Mesenchymal stem cell (in vitro differentiated cells and primary cell): ENCODE measurements at regions not wholly inside any gene's neighbourhood (a gene's known extent, or its start where the extent isn't known, plus 50 kb on each side); places are given as distances from the start of the nearest gene placed in this dataset.
"Not testable (repeated sequence)": the region's sequence is repeated elsewhere in the genome, so short reads cannot be mapped to it uniquely, and the experiment has no call there.

Source experiments
- DNase-seq: peaks from one replicate; pipeline ENCODE4 v3.0.0-alpha.2; 2013
- H2AFZ ChIP-seq: one replicate; pipeline ENCODE4 v1.6.1; 2013; ENCODE audit warnings: low read depth, mild to moderate bottlenecking, control low read depth, inconsistent platforms, low read length, moderate library complexity
- H2AK5ac ChIP-seq: 2 replicates; pipeline ENCODE4 v1.6.1; 2013; ENCODE audit warnings: low read length, moderate library complexity, mild to moderate bottlenecking, inconsistent platforms; ENCODE audit not compliant: severe bottlenecking
- H2BK120ac ChIP-seq: one replicate; pipeline ENCODE4 v1.6.1; 2013; ENCODE audit warnings: low read depth, mild to moderate bottlenecking, inconsistent platforms, low read length, moderate library complexity
- H2BK12ac ChIP-seq, 2 experiments: one replicate each; pipeline ENCODE4 v1.6.1; 2013; ENCODE audit warnings: inconsistent platforms in 2 of 2, low read length in 2 of 2, mild to moderate bottlenecking in 2 of 2, moderate library complexity in 2 of 2, control low read depth in 1 of 2
- H2BK15ac ChIP-seq: one replicate; pipeline ENCODE4 v1.6.1; 2013; ENCODE audit warnings: mild to moderate bottlenecking, low read depth, inconsistent platforms; ENCODE audit not compliant: poor library complexity, severe bottlenecking
- H2BK5ac ChIP-seq: 2 replicates; pipeline ENCODE4 v1.6.1; 2013; ENCODE audit warnings: low read depth, mild to moderate bottlenecking, low read length, control low read depth, inconsistent platforms; ENCODE audit not compliant: poor library complexity, severe bottlenecking
- H3K14ac ChIP-seq, 2 experiments: one replicate each; pipeline ENCODE4 v1.6.1; 2013; ENCODE audit warnings: inconsistent platforms in 2 of 2, low read length in 2 of 2, control low read depth in 1 of 2, mild to moderate bottlenecking in 1 of 2, moderate library complexity in 1 of 2
- H3K18ac ChIP-seq, 2 experiments: one replicate each; pipeline ENCODE4 v1.6.1; 2013; ENCODE audit warnings: inconsistent platforms in 2 of 2, low read length in 2 of 2, control low read depth in 1 of 2, low read depth in 1 of 2, mild to moderate bottlenecking in 1 of 2
- H3K23ac ChIP-seq, 2 experiments: one replicate each; pipeline ENCODE4 v1.6.1; 2013; ENCODE audit warnings: inconsistent platforms in 2 of 2, low read length in 2 of 2, mild to moderate bottlenecking in 2 of 2, moderate library complexity in 2 of 2, control low read depth in 1 of 2
- H3K27ac ChIP-seq: 2 replicates; pipeline ENCODE4 v1.5.1; 2013; ENCODE audit warnings: mild to moderate bottlenecking, moderate library complexity, low read length, control low read depth, inconsistent platforms; ENCODE audit not compliant: poor library complexity, severe bottlenecking
- H3K27me3 ChIP-seq, 2 experiments: 2 replicates each; pipeline versions ENCODE4 v1.6.1 to v1.7.0; 2013; ENCODE audit warnings: low read length in 2 of 2, mild to moderate bottlenecking in 2 of 2, moderate library complexity in 2 of 2, control low read depth in 1 of 2, inconsistent platforms in 1 of 2; ENCODE audit not compliant: control insufficient read depth in 1 of 2, insufficient read depth in 1 of 2
- H3K36me3 ChIP-seq, 2 experiments: 2 replicates each; pipeline versions ENCODE4 v1.6.1 to v1.7.0; 2013; ENCODE audit warnings: low read length in 2 of 2, control low read depth in 1 of 2, inconsistent platforms in 1 of 2, low read depth in 1 of 2, mild to moderate bottlenecking in 1 of 2; ENCODE audit not compliant: insufficient read depth in 2 of 2, control insufficient read depth in 1 of 2
- H3K4ac ChIP-seq, 2 experiments: one replicate each; pipeline ENCODE4 v1.6.1; 2013; ENCODE audit warnings: inconsistent platforms in 2 of 2, low read length in 2 of 2, mild to moderate bottlenecking in 2 of 2, moderate library complexity in 2 of 2, control low read depth in 1 of 2, low read depth in 1 of 2
- H3K4me1 ChIP-seq: 2 replicates; pipeline ENCODE4 v1.6.1; 2013; ENCODE audit warnings: low read depth, low read length, control low read depth; ENCODE audit not compliant: control insufficient read depth, insufficient read depth
- H3K4me2 ChIP-seq: 2 replicates; pipeline ENCODE4 v1.6.1; 2013; ENCODE audit warnings: low read length, mild to moderate bottlenecking, inconsistent platforms; ENCODE audit not compliant: poor library complexity, severe bottlenecking
- H3K4me3 ChIP-seq, 2 experiments: 2 replicates each; pipeline versions ENCODE4 v1.5.1 to v1.7.0; 2013; ENCODE audit warnings: low read length in 2 of 2, mild to moderate bottlenecking in 2 of 2, control low read depth in 1 of 2, low read depth in 1 of 2; ENCODE audit not compliant: insufficient read depth in 1 of 2
- H3K79me1 ChIP-seq: replicated peaks from 2 replicates; pipeline ENCODE4 v1.6.1; 2013; ENCODE audit warnings: mild to moderate bottlenecking, control low read depth, low read length, inconsistent platforms; ENCODE audit not compliant: poor library complexity, severe bottlenecking
- H3K9ac ChIP-seq: 2 replicates; pipeline ENCODE4 v1.7.0; 2013; ENCODE audit warnings: mild to moderate bottlenecking, low read length, moderate library complexity
- H3K9me3 ChIP-seq: 2 replicates; pipeline ENCODE4 v1.7.0; 2013; ENCODE audit warnings: mild to moderate bottlenecking, low read length; ENCODE audit not compliant: control insufficient read depth
- H4K8ac ChIP-seq: one replicate; pipeline ENCODE4 v1.6.1; 2013; ENCODE audit warnings: inconsistent platforms, mild to moderate bottlenecking, low read length, moderate library complexity
- H4K91ac ChIP-seq: one replicate; pipeline ENCODE4 v1.6.1; 2013; ENCODE audit warnings: mild to moderate bottlenecking, low read length, inconsistent platforms
- WGBS: methylation state at CpG from one replicate; pipeline ENCODE4 v1.1.7; 2013; ENCODE audit warnings: mixed read lengths; 5-methylcytosine and 5-hydroxymethylcytosine counted together

DNA sequence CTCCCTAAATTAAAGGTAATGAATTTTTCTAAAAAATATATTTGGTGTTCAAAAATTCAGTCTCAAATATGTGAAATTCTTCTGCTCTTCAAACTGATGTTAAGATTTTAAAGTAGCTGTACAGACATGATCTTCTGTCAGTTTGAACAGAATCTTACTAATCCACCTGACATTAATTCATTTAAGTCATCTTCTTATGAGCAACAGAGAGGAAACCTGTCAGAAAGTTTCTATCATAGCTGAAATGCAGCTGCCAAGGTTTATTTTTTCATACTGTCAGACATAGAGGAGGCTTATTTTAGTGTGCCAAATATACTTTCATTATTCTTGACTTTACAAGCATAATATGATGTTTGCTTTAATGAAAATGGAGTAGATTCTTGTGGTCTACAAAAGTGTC lies 686.6 kb upstream of the MIS18BP1 start:
- Histone ChIP-seq H2BK120ac (no peak overlapping the region), H4K91ac (no peak overlapping the region), H4K8ac (no peak overlapping the region), H3K9me3 (peaks cover 10% of the 10 kb centered on the region), H2BK12ac (no peak overlapping the region), H3K4me3 (no peak overlapping the region), H3K14ac (no peak overlapping the region), H3K36me3 (no peaks in the 10 kb centered on the region), H3K4me1 (no peaks in the 10 kb centered on the region), H3K18ac (no peak overlapping the region), H3K9ac (no peak overlapping the region), H3K4me2 (no peak overlapping the region), H3K4ac (no peak overlapping the region), H2BK15ac (no peak overlapping the region), H3K79me1 (no peaks in the 10 kb centered on the region), H3K23ac (no peak overlapping the region), H2AK5ac (no peak overlapping the region), H3K27me3 (no peaks in the 10 kb centered on the region), H3K27ac (no peak overlapping the region), H2AFZ (no peak overlapping the region), H2BK5ac (no peak overlapping the region)
- no peak for DNase-seq

DNA sequence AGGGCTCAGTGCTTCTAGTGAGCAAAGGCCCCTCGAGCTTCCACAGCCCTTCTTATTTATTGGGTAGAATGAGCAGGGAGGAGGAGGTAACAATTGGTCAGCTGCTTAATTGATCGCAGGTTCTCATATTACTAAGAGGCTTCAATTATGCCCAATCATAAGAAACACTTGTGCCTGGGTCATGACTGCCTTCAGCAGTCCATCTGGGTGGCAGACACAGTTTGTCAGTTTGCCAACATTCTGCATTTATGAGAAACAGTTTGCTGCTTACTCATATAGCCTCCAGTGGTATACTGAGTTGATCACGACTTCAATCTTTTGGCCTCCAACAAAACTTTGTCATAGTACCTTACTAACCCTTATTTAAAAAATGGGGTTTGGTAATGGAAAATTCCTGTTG lies 667.0 kb upstream of the MIS18BP1 start:
- H3K27me3 ChIP-seq, H3K23ac ChIP-seq, H2BK12ac ChIP-seq, H2BK5ac ChIP-seq, H3K4me3 ChIP-seq, H3K4me2 ChIP-seq, H2BK15ac ChIP-seq, H2BK120ac ChIP-seq, H4K91ac ChIP-seq, H3K27ac ChIP-seq, H3K4ac ChIP-seq, H3K36me3 ChIP-seq, H4K8ac ChIP-seq, H2AK5ac ChIP-seq, H3K14ac ChIP-seq, H2AFZ ChIP-seq, DNase-seq, H3K79me1 ChIP-seq, H3K4me1 ChIP-seq, H3K18ac ChIP-seq, H3K9ac ChIP-seq: not testable (repeated sequence)
- peaks cover 14% of the 10 kb centered on the region for H3K9me3 ChIP-seq
- 78% methylated on average over 2 of the region's 3 CpGs for WGBS

DNA sequence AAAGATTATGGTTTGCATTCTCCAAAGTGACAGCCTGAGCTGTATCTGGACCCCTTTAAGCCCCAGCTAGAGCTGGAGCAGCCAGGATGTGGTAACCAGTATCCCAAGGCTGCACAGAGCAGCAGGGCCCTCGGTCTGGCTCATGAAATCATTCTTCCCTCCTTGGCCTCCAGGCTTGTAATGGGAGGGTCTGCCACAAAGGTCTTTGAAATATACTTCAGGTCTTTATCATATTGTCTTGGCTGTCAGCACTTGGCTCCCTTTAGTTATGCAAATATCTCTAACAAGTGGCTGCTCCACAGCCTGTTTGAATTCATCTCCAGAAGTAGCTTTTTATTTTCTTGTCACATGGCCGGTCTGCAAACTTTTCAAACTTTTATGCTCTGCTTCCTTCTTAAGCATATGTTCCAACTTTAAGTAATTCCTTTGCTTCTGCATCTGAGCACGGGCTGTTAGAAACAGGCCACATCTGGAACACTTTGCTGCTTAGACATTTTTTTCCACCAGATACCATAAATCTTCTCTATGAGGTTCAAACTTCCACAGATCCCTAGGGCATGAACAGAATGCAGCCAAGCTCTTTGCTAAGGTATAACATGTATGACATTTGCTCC lies 663.4 kb upstream of the MIS18BP1 start:
- H2BK5ac ChIP-seq, result no peak overlapping the region
- no peaks in the 10 kb centered on the region for H3K36me3 ChIP-seq
- WGBS, result 26% methylated on average over 3 of the region's 3 CpGs
- no peak overlapping the region for H3K9ac ChIP-seq
- no peaks in the 10 kb centered on the region for H3K79me1 ChIP-seq
- H2AK5ac ChIP-seq, result no peak overlapping the region
- no peaks in the 10 kb centered on the region for H3K27me3 ChIP-seq
- no peaks in the 10 kb centered on the region for H3K4me1 ChIP-seq
- H3K14ac ChIP-seq, result no peak overlapping the region
- H3K4me2 ChIP-seq, result no peak overlapping the region
- H2BK120ac ChIP-seq, result no peak overlapping the region
- H3K4ac ChIP-seq, result no peak overlapping the region
- H3K18ac ChIP-seq, result no peak overlapping the region
- H3K23ac ChIP-seq, result no peak overlapping the region
- H3K4me3 ChIP-seq, result no peak overlapping the region
- no peak overlapping the region for H2AFZ ChIP-seq
- DNase-seq, result no peak
- peaks cover 36% of the 10 kb centered on the region for H3K9me3 ChIP-seq
- no peak overlapping the region for H2BK12ac ChIP-seq
- H3K27ac ChIP-seq, result no peak overlapping the region
- H4K91ac ChIP-seq, result no peak overlapping the region
- H4K8ac ChIP-seq, result no peak overlapping the region
- H2BK15ac ChIP-seq, result no peak overlapping the region

DNA sequence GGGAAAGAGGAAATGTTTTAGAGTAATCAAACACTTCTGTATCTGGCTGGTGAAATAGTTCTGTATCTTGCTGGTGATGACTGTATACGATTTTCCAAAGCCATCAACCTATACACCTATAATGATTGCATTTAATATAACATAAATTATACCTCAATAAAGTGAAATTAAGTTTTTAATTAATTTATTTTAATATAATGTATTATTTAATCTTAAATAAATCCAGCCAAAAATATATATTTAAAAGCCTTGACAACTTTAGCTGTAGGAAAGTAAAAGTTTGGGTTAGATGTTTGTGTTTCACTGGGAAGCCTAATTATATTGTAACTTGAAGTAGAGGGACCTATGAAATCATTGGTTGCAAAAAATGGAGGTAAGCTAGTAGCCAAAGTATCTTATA lies 654.8 kb upstream of the MIS18BP1 start:
- Histone ChIP-seq H3K9me3 (peaks cover 24% of the 10 kb centered on the region), H3K27me3 (no peaks in the 10 kb centered on the region), H3K9ac (no peak overlapping the region), H3K4me2 (no peak overlapping the region), H3K4me1 (no peaks in the 10 kb centered on the region), H2AK5ac (no peak overlapping the region), H2BK120ac (no peak overlapping the region), H3K23ac (no peak overlapping the region), H2AFZ (no peak overlapping the region), H3K79me1 (no peaks in the 10 kb centered on the region), H3K4me3 (no peak overlapping the region), H3K14ac (no peak overlapping the region), H3K36me3 (no peaks in the 10 kb centered on the region), H2BK12ac (no peak overlapping the region), H4K91ac (no peak overlapping the region), H2BK15ac (no peak overlapping the region), H4K8ac (no peak overlapping the region), H2BK5ac (no peak overlapping the region), H3K18ac (no peak overlapping the region), H3K4ac (no peak overlapping the region), H3K27ac (no peak overlapping the region)
- no CpG with 5 or more reads among the region's 1 CpG for WGBS
- no peak for DNase-seq
